Stimulated activated CD4-positive, alpha-beta T cell treated with anti-CD3 and anti-CD28 coated beads, Interleukin-15, amount 100 ng/mL, for 24 hours (primary cell): ENCODE measurements at regions not wholly inside any gene's neighbourhood (a gene's known extent, or its start where the extent isn't known, plus 50 kb on each side); places are given as distances from the start of the nearest gene placed in this dataset.

Source experiments
- DNase-seq: peaks from one replicate; pipeline ENCODE4 v3.0.0-alpha.2; 2020

- no peak for DNase-seq
These were observed 1118.1 kb upstream of the PRKX start for GRCh38 chrX:4831574-4831973.

GRCh38 chrX:4830880-4831557 is 1117.6 kb upstream of the PRKX start:
- no peak for DNase-seq

- DNase-seq: no peak
These were observed 1112.1 kb upstream of the PRKX start for GRCh38 chrX:4825550-4825949.

GRCh38 chrX:4809571-4809970 is 1096.1 kb upstream of the PRKX start:
- no peak for DNase-seq

- DNase-seq: no peak
These were observed 1092.1 kb upstream of the PRKX start for GRCh38 chrX:4805502-4805901.

GRCh38 chrX:4800756-4801155 is 1087.3 kb upstream of the PRKX start:
- DNase-seq: no peak

GRCh38 chrX:4787971-4788370 is 1074.5 kb upstream of the PRKX start:
- no peak for DNase-seq

GRCh38 chrX:4764888-4765287 is 1051.4 kb upstream of the PRKX start:
- no peak for DNase-seq

- no peak for DNase-seq
These were observed 1048.7 kb upstream of the PRKX start for GRCh38 chrX:4762196-4762595.

- DNase-seq: no peak
These were observed 1041.6 kb upstream of the PRKX start for GRCh38 chrX:4754878-4755604.

- no peak for DNase-seq
These were observed 1027.6 kb upstream of the PRKX start for GRCh38 chrX:4741024-4741423.

GRCh38 chrX:4735299-4735698 is 1021.9 kb upstream of the PRKX start:
- DNase-seq: no peak

GRCh38 chrX:4710618-4711433 is 997.4 kb upstream of the PRKX start:
- no peak for DNase-seq

- no peak for DNase-seq
These were observed 995.7 kb upstream of the PRKX start for GRCh38 chrX:4708970-4709760.

- DNase-seq: no peak
These were observed 993.5 kb upstream of the PRKX start for GRCh38 chrX:4706961-4707360.

- no peak for DNase-seq
These were observed 977.1 kb upstream of the PRKX start for GRCh38 chrX:4690521-4690920.

- no peak for DNase-seq
These were observed 969.2 kb upstream of the PRKX start for GRCh38 chrX:4682636-4683035.

GRCh38 chrX:4675686-4676300 is 962.3 kb upstream of the PRKX start:
- no peak for DNase-seq

GRCh38 chrX:4674028-4674782 is 960.8 kb upstream of the PRKX start:
- DNase-seq: no peak

GRCh38 chrX:4671344-4671743 is 957.9 kb upstream of the PRKX start:
- DNase-seq: no peak

- no peak for DNase-seq
These were observed 957.2 kb upstream of the PRKX start for GRCh38 chrX:4670606-4671005.
